ENCODE measurements at regions not wholly inside any gene's neighbourhood (a gene's known extent, or its start where the extent isn't known, plus 50 kb on each side); places are given as distances from the start of the nearest gene placed in this dataset.

DNA sequence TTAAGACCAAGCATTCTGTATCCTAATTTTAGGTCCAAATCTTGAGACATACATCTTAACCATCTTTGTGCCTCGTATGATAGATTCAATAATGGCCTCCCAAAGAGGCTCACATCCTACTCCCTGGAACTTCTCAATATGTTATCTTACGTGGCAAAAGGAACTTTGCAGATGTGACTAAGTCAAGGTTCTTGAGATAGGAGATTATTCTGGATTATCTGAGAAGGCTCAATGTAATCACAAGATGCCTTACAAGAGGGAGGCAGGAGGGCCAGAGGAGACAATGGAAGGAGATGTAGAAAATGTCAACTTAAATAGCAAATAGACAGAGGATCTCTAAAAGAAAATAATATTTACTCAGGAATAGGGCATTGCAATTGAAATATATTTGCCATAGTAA lies 548.9 kb downstream of the MATN1 start:
- TF ChIP-seq ZFP36 (IDR thresholded peaks at IDR 0.05; ENCODE audit: borderline replicate concordance, partially characterized antibody) = no peak
- TF ChIP-seq RARB (CRISPR knock-in tag; IDR thresholded peaks at IDR 0.05) = no peak
- no peak for TF ChIP-seq CEBPB (IDR thresholded peaks at IDR 0.05)
- TF ChIP-seq EP300 (IDR thresholded peaks at IDR 0.05) = no peak
- TF ChIP-seq RNF2 (IDR thresholded peaks at IDR 0.05; ENCODE audit: borderline replicate concordance, low read depth) = no peak
- TF ChIP-seq CTCF (IDR thresholded peaks at IDR 0.05) = no peak
- no peak for TF ChIP-seq SMC3 (IDR thresholded peaks at IDR 0.05)
- no peak for TF ChIP-seq CBX8 (IDR thresholded peaks at IDR 0.05)
- no peak for TF ChIP-seq RAD21 (conservative IDR thresholded peaks at IDR 0.05 in 1 of 2, IDR thresholded peaks at IDR 0.05 in 1 of 2)
- no peak for TF ChIP-seq PHF8 (IDR thresholded peaks at IDR 0.05; ENCODE audit: borderline replicate concordance, low read depth)
- TF ChIP-seq POLR2A (IDR thresholded peaks at IDR 0.05; ENCODE audit: low read length) = no peak
- TF ChIP-seq ZSCAN20 (CRISPR knock-in tag; IDR thresholded peaks at IDR 0.05) = no peak
- no peak for TF ChIP-seq FOSL2 (IDR thresholded peaks at IDR 0.05)
- no peak for TF ChIP-seq FOSL2 (CRISPR knock-in tag; IDR thresholded peaks at IDR 0.05)
- TF ChIP-seq REST (IDR thresholded peaks at IDR 0.05) = no peak
